NT2/D1 (cell line): ENCODE measurements at regions not wholly inside any gene's neighbourhood (a gene's known extent, or its start where the extent isn't known, plus 50 kb on each side); places are given as distances from the start of the nearest gene placed in this dataset.

Source experiments
- YY1 ChIP-seq: IDR thresholded peaks from 2 replicates; pipeline ENCODE4 v1.6.1; 2011; ENCODE audit not compliant: insufficient read length, insufficient read depth
- ZNF274 ChIP-seq: IDR thresholded peaks from 2 replicates; pipeline ENCODE4 v1.6.1; 2011; ENCODE audit warnings: mild to moderate bottlenecking, low read depth, low read length

DNA sequence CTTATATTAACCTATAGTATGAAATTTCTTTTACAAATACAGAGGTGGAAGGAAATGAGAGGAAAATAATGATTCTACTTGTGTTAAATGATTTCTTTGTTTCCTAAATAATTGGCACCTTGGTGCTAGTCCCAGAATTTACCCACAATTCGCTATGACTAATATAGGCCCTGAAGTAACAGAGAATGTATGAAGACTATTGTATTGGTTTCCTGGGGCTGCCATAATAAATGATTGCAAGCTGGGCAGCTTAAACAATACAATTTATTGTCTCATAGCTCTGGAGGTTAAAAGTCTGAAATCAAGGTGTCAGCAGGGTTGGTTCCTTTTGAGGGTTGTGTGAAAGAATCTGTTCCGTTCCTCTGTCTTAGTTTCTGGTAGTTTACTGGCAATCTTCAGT lies 74.8 kb upstream of the GPRIN3 start:
- TF ChIP-seq ZNF274 (no peak), YY1 (no peak)
